ENCODE measurements at regions not wholly inside any gene's neighbourhood (a gene's known extent, or its start where the extent isn't known, plus 50 kb on each side); places are given as distances from the start of the nearest gene placed in this dataset.

- no peak for TF ChIP-seq CTCF (IDR thresholded peaks at IDR 0.05)
- no peak for TF ChIP-seq ZFX (IDR thresholded peaks at IDR 0.05; ENCODE audit: borderline replicate concordance)
Measured at GRCh38 chr2:126575631-126576030, 80.3 kb upstream of the GYPC start.

All from 22Rv1 (cell line).